GM12878 (cell line): ENCODE measurements at regions not wholly inside any gene's neighbourhood (a gene's known extent, or its start where the extent isn't known, plus 50 kb on each side); places are given as distances from the start of the nearest gene placed in this dataset.

ENCODE experiments used
- ATAC-seq: fragments of 200-7000 bp; cut with Tn5 transposase; 3 replicates; pipeline ENCODE4 v1.9.1; 2020; ENCODE audit warnings: mild to moderate bottlenecking, moderate library complexity
- BruUV-seq: library from RNA; stranded (reverse); fragments of 400-500 nt; replicated peaks from 2 replicates; lab custom pipeline; 2021; lab: Mats Ljungman, UMichigan
- CTCF ChIA-PET: fragments of 300-600 bp; sonication (Branson Sonifier 250); formaldehyde crosslinking; extraction: SDS; loops from one replicate; lab custom pipeline; 2021; ENCODE audit warnings: inconsistent platforms; lab: Yijun Ruan, JAX
- POLR2A ChIA-PET: fragments of 350-600 bp; formaldehyde crosslinking; extraction: SDS; loops from one replicate; lab custom pipeline; 2021; ENCODE audit warnings: inconsistent platforms; lab: Charles Lee
- RAD21 ChIA-PET: fragments of 300-600 bp; sonication (Branson Sonifier 250); formaldehyde crosslinking; loops from one replicate; lab custom pipeline; 2023; ENCODE audit warnings: antibody characterized with exemption; ENCODE audit not compliant: unreplicated experiment; lab: Charles Lee
- SMC1A ChIA-PET: fragments of 300-600 bp; sonication (Branson Sonifier 250); formaldehyde crosslinking; loops from one replicate; lab custom pipeline; 2023; ENCODE audit not compliant: unreplicated experiment, uncharacterized antibody; lab: Charles Lee
- DNase-seq: peaks from one replicate; pipeline ENCODE4 v3.0.0-alpha.2; 2011; ENCODE audit warnings: low read depth, low spot score
- FAIRE-seq: peaks from 3 replicates; lab custom pipeline; 2011; peaks lifted over from hg19 to GRCh38; lab: Jason Lieb, UNC
- H2AFZ ChIP-seq: 2 replicates; pipeline ENCODE4 v1.6.0; 2011; ENCODE audit warnings: low read depth, low read length, control low read depth; ENCODE audit not compliant: control insufficient read depth
- H3K27ac ChIP-seq: 2 replicates; pipeline ENCODE4 v1.5.1; 2011; ENCODE audit warnings: control low read depth; ENCODE audit not compliant: control insufficient read depth, insufficient read depth
- H3K27me3 ChIP-seq, 2 experiments: replicated peaks in 1 of 2; 2 replicates each; pipeline versions ENCODE4 v1.6.0 to v1.6.1; 2011; ENCODE audit warnings: low read length in 1 of 2; ENCODE audit not compliant: control insufficient read depth in 2 of 2, insufficient read depth in 2 of 2
- H3K36me3 ChIP-seq, 2 experiments: 2 replicates each; pipeline ENCODE4 v1.5.1; 2011; ENCODE audit warnings: low read length in 1 of 2; ENCODE audit not compliant: control insufficient read depth in 2 of 2, insufficient read depth in 2 of 2
- H3K4me1 ChIP-seq: 2 replicates; pipeline ENCODE4 v1.6.1; 2011; ENCODE audit warnings: mild to moderate bottlenecking, low read length, moderate library complexity, mixed read lengths; ENCODE audit not compliant: control insufficient read depth, insufficient read depth
- H3K4me2 ChIP-seq: 2 replicates; pipeline ENCODE4 v1.6.0; 2011; ENCODE audit warnings: control low read depth; ENCODE audit not compliant: control insufficient read depth, insufficient read depth
- H3K4me3 ChIP-seq: fragments of 200-600 bp; sonication (generic); 2 replicates; pipeline ENCODE4 v1.5.1; 2016
- H3K79me2 ChIP-seq: 2 replicates; pipeline ENCODE4 v1.6.0; 2011; ENCODE audit warnings: low read length; ENCODE audit not compliant: control insufficient read depth, insufficient read depth
- H3K9ac ChIP-seq: 2 replicates; pipeline ENCODE4 v1.8.0; 2011; ENCODE audit warnings: low read length, control low read depth, mixed read lengths; ENCODE audit not compliant: control insufficient read depth, insufficient read depth
- H3K9me3 ChIP-seq: replicated peaks from 3 replicates; pipeline ENCODE4 v1.5.1; 2011; ENCODE audit warnings: mild to moderate bottlenecking, low read length; ENCODE audit not compliant: control insufficient read depth, insufficient read depth
- H4K20me1 ChIP-seq: 2 replicates; pipeline ENCODE4 v1.6.0; 2011; ENCODE audit not compliant: control insufficient read depth, insufficient read depth
- CBFB ChIP-seq: IDR thresholded peaks from 2 replicates; pipeline ENCODE4 v1.6.1; 2016; ENCODE audit warnings: antibody characterized with exemption, low read depth
- CBX5 ChIP-seq: sonication (generic); IDR thresholded peaks from 2 replicates; pipeline ENCODE4 v1.6.1; 2016; ENCODE audit warnings: low read depth, moderate library complexity, mild to moderate bottlenecking, inconsistent platforms
- DPF2 ChIP-seq: fragments of 450-650 bp; IDR thresholded peaks from 2 replicates; pipeline ENCODE4 v1.6.1; 2017; ENCODE audit warnings: mild to moderate bottlenecking
- GABPA ChIP-seq: IDR thresholded peaks from 2 replicates; pipeline ENCODE4 v1.6.1; 2014; ENCODE audit warnings: antibody characterized with exemption, low read depth, mild to moderate bottlenecking, inconsistent platforms
- NFXL1 ChIP-seq: fragments of 450-650 bp; IDR thresholded peaks from 2 replicates; pipeline ENCODE4 v1.6.1; 2017; ENCODE audit warnings: antibody characterized with exemption, mild to moderate bottlenecking, borderline replicate concordance
- NR2C1 ChIP-seq: fragments of 450-650 bp; IDR thresholded peaks from 2 replicates; pipeline ENCODE4 v1.6.1; 2017; ENCODE audit warnings: antibody characterized with exemption, mild to moderate bottlenecking, moderate library complexity
- NR2F1 ChIP-seq: fragments of 450-650 bp; conservative IDR thresholded peaks from 2 replicates; pipeline ENCODE4 v1.6.1; 2017; ENCODE audit warnings: mild to moderate bottlenecking
- SMAD5 ChIP-seq: IDR thresholded peaks from 2 replicates; pipeline ENCODE4 v1.6.1; 2016; ENCODE audit warnings: antibody characterized with exemption, low read depth
- WGBS: methylation state at CpG from one replicate; pipeline ENCODE4 v1.1.6; 2016; ENCODE audit warnings: low lambda C conversion rate; ENCODE audit not compliant: insufficient replicate concordance, insufficient coverage; ENCODE audit errors: missing lambda C conversion rate; 5-methylcytosine and 5-hydroxymethylcytosine counted together
- in situ Hi-C: fragments of 300-500 bp; cut with MboI; formaldehyde crosslinking; loops from 9 replicates; pipeline ENCODE4 v1.14.3; 2018; ENCODE audit warnings: mixed read lengths
- intact Hi-C: fragments of 100-400 bp; cut with micrococcal nuclease; formaldehyde crosslinking; loops from one replicate; pipeline ENCODE4 v1.14.2; 2022; ENCODE audit not compliant: unreplicated experiment
- TF ChIP-seq, protein P1 (sequence below): IDR thresholded peaks from 2 replicates; pipeline ENCODE4 v1.6.1; 2012; ENCODE audit warnings: low read depth, low read length, improper control_type of control experiment
- TF ChIP-seq, protein P2 (sequence below): fragments of 450-650 bp; IDR thresholded peaks from 2 replicates; pipeline ENCODE4 v1.6.1; 2017; ENCODE audit warnings: mild to moderate bottlenecking, moderate library complexity
- TF ChIP-seq, protein P3 (sequence below): fragments of 450-650 bp; IDR thresholded peaks from 2 replicates; pipeline ENCODE4 v1.6.1; 2016; ENCODE audit warnings: mild to moderate bottlenecking
- TF ChIP-seq, protein P4 (sequence below): fragments of 450-650 bp; formaldehyde crosslinking; IDR thresholded peaks from 2 replicates; pipeline ENCODE4 v1.4.0; 2022; ENCODE audit warnings: mild to moderate bottlenecking, moderate library complexity

DNA sequence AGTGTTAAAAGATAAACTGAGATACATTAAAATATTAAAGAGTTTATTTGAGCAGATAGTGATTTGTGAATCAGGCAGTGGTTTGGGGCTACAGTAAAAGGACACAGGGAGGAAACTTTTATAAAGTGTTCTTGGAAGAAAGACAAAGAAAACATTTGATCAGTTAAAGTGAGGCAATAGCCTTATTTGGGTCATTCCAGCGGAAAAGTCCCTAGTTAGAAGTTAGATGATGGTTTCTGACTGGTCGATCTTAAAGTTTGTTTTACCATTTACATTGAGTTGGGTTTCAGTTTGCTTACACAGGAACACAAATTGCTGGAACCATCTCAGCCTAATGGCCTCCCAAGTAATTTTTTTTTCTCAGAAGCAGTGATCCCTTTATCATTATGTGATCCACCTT lies 69.7 kb downstream of the PPP1R2C start:
- Histone ChIP-seq H3K27me3 (no peaks in the 10 kb centered on the region), H3K36me3 (no peaks in the 10 kb centered on the region), H3K9me3 (no peaks in the 10 kb centered on the region), H4K20me1 (no peaks in the 10 kb centered on the region), H2AFZ (no peak overlapping the region), H3K27ac (no peak overlapping the region)
- intact Hi-C loops: no loop called here
- WGBS: 0% methylated on average over 2 of the region's 2 CpGs
- DNase-seq (no peak), ATAC-seq (no peak)
- in situ Hi-C loops: loop anchor here (10.0 kb wide), 1 partner anchor 57 kb away; no protein-coding TSS in a partner anchor
- SMC1A ChIA-PET: interaction anchor here (0.6 kb wide), 1 partner anchor 191 kb away, joined by 3 read pairs; no protein-coding TSS in a partner anchor
- TF ChIP-seq NR2C1 (no peak), DPF2 (no peak), CBX5 (no peak), GABPA (no peak), NR2F1 (no peak), SMAD5 (no peak), NFXL1 (no peak), CBFB (no peak)
- TF ChIP-seq, protein P1, sequence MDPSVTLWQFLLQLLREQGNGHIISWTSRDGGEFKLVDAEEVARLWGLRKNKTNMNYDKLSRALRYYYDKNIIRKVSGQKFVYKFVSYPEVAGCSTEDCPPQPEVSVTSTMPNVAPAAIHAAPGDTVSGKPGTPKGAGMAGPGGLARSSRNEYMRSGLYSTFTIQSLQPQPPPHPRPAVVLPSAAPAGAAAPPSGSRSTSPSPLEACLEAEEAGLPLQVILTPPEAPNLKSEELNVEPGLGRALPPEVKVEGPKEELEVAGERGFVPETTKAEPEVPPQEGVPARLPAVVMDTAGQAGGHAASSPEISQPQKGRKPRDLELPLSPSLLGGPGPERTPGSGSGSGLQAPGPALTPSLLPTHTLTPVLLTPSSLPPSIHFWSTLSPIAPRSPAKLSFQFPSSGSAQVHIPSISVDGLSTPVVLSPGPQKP: no peak
- TF ChIP-seq, protein P2, sequence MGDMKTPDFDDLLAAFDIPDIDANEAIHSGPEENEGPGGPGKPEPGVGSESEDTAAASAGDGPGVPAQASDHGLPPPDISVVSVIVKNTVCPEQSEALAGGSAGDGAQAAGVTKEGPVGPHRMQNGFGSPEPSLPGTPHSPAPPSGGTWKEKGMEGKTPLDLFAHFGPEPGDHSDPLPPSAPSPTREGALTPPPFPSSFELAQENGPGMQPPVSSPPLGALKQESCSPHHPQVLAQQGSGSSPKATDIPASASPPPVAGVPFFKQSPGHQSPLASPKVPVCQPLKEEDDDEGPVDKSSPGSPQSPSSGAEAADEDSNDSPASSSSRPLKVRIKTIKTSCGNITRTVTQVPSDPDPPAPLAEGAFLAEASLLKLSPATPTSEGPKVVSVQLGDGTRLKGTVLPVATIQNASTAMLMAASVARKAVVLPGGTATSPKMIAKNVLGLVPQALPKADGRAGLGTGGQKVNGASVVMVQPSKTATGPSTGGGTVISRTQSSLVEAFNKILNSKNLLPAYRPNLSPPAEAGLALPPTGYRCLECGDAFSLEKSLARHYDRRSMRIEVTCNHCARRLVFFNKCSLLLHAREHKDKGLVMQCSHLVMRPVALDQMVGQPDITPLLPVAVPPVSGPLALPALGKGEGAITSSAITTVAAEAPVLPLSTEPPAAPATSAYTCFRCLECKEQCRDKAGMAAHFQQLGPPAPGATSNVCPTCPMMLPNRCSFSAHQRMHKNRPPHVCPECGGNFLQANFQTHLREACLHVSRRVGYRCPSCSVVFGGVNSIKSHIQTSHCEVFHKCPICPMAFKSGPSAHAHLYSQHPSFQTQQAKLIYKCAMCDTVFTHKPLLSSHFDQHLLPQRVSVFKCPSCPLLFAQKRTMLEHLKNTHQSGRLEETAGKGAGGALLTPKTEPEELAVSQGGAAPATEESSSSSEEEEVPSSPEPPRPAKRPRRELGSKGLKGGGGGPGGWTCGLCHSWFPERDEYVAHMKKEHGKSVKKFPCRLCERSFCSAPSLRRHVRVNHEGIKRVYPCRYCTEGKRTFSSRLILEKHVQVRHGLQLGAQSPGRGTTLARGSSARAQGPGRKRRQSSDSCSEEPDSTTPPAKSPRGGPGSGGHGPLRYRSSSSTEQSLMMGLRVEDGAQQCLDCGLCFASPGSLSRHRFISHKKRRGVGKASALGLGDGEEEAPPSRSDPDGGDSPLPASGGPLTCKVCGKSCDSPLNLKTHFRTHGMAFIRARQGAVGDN: no peak
- TF ChIP-seq, protein P3, sequence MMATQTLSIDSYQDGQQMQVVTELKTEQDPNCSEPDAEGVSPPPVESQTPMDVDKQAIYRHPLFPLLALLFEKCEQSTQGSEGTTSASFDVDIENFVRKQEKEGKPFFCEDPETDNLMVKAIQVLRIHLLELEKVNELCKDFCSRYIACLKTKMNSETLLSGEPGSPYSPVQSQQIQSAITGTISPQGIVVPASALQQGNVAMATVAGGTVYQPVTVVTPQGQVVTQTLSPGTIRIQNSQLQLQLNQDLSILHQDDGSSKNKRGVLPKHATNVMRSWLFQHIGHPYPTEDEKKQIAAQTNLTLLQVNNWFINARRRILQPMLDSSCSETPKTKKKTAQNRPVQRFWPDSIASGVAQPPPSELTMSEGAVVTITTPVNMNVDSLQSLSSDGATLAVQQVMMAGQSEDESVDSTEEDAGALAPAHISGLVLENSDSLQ: no peak
- TF ChIP-seq, protein P4, sequence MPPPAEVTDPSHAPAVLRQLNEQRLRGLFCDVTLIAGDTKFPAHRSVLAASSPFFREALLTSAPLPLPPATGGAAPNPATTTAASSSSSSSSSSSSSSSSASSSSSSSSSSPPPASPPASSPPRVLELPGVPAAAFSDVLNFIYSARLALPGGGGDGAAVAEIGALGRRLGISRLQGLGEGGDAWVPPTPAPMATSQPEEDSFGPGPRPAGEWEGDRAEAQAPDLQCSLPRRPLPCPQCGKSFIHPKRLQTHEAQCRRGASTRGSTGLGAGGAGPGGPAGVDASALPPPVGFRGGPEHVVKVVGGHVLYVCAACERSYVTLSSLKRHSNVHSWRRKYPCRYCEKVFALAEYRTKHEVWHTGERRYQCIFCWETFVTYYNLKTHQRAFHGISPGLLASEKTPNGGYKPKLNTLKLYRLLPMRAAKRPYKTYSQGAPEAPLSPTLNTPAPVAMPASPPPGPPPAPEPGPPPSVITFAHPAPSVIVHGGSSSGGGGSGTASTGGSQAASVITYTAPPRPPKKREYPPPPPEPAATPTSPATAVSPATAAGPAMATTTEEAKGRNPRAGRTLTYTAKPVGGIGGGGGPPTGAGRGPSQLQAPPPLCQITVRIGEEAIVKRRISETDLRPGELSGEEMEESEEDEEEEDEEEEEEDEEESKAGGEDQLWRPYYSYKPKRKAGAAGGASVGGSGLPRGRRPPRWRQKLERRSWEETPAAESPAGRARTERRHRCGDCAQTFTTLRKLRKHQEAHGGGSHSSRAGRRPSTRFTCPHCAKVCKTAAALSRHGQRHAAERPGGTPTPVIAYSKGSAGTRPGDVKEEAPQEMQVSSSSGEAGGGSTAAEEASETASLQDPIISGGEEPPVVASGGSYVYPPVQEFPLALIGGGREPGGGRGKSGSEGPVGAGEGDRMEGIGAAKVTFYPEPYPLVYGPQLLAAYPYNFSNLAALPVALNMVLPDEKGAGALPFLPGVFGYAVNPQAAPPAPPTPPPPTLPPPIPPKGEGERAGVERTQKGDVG: no peak
- TF ChIP-seq, all 136 proteins: peak for 0
- RAD21 ChIA-PET: no interaction called here
- FAIRE-seq: no peak
- Histone ChIP-seq H3K79me2 (no peaks in the 10 kb centered on the region), H3K4me3 (no peak overlapping the region), H3K9ac (no peak overlapping the region), H3K4me1 (no peaks in the 10 kb centered on the region), H3K4me2 (no peak overlapping the region)
- POLR2A ChIA-PET: no interaction called here
- CTCF ChIA-PET: no interaction called here
- no TSS peak for BruUV-seq
